HS-27A (cell line): ENCODE measurements at regions not wholly inside any gene's neighbourhood (a gene's known extent, or its start where the extent isn't known, plus 50 kb on each side); places are given as distances from the start of the nearest gene placed in this dataset.

Source experiments
- DNase-seq: peaks from one replicate; pipeline ENCODE4 v3.0.0-alpha.2; 2012; ENCODE audit warnings: low read depth, missing footprints

DNA sequence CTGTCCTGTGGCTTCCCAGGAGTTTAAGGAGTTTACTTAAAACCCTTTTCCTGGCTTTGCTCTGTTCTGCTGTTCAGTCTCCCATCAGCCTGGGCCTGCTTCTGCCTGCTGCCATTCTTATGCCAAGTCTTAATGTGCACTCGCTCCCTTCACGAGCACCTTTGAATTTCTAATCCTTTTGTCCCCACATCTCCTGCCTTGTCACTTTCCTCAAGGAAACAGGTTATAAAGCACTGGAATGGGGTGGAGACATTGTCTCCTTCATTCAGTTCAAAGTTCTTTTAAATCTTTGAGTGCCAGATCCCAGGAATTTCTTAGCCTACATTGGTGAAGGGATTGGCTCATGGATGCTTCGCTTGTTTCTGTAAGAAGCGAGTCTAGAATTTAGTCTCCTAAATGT, 87.2 kb upstream of the LIFR start:
- DNase-seq: no peak

DNA sequence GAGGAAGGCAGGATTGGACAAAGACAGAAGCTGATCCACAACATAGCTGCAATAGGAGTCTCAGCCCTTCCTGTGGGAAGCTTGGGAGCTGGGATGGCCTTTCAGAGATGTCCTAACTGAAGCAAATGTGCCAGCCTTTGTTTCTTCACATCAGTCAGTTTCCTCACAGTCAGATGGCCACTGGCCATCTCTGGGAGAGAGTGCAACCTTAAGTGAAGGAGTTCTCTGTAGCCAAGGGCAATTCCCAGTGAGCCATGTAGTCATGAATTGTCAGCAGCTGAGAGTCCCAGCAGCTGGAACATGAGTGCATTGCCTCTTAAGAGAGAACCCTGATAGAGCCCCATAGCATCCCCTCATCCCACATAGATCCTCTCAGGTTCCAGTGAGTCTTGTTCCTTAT, 89.1 kb upstream of the LIFR start:
- DNase-seq: no peak

DNA sequence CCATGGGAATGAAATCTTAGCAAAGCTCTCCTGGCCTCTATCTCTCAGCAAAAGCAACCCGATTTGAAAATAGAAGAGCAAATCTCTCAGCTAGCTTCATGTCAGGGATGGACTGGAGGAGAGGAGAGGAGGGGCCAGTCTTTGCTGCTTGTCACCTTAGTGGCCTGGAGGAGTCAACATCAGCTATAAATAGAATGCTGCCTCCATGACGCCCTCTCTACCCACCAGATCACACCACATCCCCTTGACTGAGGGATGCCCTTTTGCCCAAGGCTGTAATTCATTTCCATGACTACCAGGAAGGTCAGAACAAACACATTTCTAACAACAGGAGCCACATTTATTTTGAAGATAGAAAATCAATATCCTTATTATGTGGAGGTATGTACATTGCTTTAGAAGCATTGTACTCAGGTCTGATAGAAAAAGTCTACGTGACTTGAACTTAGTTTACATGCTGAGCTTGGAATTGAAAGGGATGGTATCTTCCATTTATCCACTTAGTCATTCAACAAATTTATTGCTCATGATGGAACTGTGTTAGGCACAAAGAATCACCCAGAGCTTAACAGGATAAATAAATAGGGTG, 92.4 kb upstream of the LIFR start:
- no peak for DNase-seq

DNA sequence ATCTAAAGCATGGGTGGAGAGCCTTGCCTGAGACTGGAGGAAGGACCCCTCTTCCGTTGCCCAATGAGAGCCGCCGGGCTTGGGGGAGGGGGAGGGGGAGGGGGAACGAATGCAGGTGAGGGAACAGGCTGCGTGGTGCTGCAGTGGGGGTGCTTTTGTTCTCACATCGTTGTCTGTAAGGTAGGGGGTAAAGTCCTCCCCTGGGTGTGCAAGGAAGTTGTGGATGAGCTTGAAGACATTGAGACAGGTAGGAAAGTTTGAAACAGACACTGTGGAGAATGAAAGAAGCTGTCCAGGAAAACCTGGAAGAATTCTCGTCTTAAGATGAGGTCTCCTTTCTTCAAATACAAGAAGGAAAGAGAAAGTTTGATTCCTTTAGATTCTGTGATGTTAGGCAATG, 94.1 kb upstream of the LIFR start:
- DNase-seq: no peak

DNA sequence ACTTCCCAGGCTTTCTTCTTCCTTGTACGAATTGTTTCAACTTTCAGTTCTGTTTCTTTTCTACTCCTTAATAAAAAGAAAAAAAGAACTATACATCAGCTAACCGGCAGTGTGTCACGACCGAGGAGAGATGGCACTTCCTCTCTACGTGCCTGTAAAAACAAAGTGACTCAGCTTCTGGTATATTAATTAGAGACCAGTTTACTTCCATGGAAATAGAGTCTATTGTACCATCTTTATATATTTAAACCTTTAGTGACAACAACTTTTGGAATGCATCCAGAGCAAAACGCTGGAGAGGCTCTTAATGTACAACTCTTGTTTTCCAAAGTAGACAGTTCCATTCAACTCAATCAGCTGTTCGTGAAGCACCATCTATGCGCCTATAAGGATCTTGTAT, 94.5 kb upstream of the LIFR start:
- no peak for DNase-seq

DNA sequence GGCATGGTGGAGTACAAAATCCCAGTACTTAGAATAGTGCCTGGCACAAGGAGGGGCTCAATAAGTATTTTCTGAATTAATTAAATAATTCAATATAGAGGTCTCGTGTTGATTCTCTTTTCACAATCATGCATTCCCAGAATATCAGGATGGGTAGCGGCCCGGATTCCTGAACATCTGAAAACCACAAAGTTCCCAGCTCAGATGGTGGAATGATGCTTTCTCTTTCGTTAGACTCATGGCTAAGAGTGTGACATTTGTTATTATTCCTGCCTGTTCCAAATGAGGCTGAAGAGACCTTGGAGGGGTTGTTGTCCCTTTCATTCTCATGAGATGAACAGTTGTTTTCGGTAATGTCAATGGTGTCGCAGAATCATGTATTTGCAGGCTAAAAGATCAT, 95.4 kb upstream of the LIFR start:
- DNase-seq: no peak

DNA sequence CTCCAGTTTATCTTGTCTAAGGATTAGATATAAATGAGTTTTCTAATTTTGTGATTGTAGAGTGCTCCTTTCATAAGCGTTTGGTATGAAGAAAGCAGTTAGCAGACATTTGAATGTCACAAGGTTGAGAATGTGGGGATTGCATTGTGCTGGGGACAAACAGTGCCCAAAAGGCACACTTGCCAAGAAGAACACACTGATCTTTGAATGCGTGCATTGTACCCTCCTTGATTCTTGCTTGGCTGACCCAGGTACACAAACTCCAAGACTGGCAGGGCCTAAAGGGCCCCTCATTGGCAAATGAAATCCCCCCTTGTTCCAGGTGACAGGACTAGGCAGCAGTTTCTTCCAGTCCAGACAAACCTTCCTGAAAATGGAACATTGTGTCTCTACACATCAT, 96.9 kb upstream of the LIFR start:
- no peak for DNase-seq

DNA sequence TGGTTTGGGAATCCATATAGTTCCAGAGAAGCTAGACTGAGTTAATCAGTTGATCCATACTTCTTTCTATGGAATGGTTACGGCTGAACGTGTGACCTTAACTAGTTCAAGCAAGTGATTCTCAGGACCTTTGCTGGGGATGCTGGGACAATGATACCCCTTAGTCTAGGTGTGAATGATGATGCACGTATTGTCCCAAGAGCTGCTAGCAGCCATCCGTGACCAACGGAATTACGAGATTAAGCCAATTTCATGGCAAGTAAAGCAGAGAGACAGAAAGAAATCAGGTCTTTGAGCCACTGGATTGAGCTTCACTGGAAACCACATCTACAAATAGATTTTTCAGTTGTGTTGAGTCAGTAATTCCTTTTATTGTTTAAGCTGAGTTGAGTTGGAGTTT, 99.2 kb upstream of the LIFR start:
- no peak for DNase-seq

DNA sequence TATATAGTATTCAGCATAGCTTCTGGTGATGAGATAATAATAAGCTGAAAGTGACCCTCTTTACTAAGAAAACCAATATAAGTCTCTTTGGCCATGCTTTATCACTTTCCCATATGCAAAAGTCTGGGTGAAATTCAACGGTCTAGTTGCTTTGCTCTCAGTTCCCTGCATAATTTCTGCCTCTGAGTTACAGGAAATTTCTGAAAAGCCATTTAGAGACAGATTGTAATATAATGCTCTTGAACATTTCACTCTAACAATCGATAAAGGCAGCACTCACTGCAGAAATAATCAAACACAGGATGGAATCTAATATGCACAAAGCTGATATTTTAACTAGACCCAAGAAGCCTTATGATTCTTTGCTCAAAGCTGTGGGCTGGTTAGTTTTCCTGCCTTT, 100.1 kb upstream of the LIFR start:
- DNase-seq: no peak

DNA sequence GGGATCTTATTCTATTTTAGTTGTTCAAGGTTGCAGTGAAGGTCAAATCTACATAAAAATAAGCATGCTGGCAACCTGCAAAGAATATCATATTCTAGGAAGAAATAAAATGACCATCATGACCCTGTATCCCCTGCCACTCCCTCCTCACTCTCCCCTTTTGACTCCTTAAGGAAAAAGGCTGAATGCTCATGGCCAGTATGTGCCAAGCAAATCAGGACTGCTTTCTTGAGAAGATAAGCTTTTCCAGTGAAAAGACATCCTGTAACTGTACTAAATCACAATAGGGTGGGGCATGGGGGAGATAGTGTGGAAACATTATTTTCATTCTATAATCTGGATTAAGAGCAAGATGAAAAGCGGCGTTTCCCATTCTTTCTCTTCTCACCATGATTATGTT, 100.6 kb upstream of the LIFR start:
- no peak for DNase-seq

DNA sequence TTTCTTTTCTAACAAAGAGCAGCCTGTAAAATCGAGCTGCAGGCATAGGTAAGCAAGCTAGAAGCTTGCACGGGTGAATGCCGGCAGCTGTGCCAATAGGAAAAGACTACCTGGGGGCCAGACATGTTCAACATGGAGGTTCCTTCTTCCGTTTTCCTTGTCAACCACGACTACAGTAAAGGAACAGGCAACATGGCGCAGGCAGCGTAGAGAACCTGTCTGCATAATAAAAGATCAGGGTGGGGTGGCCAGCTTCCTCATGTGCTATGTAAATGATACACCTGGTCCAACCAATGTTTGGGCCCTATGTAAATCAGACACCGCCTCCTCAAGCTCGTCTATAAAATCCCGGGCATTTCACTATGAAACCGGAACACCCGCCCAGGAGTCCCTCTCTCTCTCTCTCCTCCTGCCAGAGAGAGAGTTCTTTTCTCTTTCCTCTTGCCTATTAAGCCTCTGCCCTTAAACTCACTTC, 103.8 kb upstream of the LIFR start:
- DNase-seq: no peak

DNA sequence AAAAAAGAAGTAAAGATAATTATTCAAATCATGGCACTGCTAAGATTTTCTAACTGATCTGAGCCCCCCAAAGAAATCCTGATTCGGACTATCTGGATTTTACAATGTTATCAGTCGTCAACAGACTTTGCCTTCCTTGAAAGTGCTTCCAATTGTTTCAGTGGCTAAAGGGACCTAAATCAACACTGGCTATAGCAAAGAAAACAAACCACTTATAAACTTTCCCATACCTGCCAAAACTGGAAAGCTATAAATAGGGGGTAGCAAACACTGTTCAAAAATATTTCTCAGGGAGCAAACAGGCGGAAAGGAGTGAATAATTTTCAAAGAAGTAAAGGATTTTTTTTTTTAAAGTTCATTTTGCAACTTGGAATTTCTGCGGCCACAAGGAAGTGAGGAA, 105.6 kb upstream of the LIFR start:
- no peak for DNase-seq

DNA sequence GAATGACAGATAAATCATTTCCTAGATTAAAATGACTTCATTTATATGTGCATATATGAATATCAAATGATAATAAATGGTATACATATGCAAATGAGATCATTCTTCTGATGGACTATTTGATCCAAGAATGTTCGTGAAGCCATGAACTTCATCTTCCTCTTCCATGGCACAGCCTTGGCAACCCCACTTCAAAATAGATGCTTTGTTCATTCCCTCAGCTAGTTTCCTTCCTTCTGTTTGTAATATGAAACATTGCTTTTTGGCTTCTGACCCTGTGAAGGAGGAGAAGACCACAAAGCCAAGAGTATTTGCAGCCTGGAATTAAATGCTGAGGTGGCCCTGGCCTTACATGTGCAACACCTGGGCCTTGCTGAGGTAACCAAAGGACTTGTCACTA, 106.8 kb upstream of the LIFR start:
- DNase-seq: no peak

DNA sequence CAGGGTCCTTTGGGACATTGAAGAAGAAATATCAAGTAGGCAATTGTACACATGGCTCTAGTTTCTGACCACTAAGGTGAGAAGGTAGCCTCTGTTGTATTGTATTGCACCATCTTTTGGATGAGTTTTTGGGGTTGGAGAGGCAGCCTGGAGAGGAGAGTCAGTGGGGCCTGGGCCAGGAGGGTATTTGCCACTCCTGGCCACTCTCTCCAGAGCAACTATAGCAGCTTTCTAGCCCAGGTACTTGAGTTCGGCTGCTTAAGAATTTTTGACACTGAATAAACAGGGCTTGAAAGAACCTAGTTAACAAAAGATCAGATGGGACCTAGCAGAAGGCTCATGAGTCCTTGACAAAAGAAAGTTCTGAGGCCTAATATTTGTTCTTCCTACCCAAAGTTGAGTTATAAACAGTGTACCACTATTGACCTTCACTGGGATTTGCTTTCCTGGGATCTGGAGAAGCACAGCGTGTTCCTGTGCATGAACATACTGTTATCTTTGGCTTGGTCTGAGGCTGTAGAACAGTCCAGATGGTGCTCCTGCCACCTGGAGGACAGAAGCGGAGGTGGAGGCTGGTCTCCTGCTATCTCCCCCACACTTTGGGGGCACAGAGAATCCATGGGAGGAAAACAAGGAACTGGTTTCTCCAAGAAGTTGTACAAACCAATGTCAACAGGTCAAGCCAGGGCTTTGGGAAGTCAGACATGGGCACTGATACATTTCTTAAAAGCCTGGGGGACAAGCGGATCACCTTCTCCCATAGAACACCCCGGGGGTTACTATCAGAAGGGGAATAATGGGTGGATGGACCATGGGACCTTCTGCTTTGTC, 110.4 kb upstream of the LIFR start:
- no peak for DNase-seq

DNA sequence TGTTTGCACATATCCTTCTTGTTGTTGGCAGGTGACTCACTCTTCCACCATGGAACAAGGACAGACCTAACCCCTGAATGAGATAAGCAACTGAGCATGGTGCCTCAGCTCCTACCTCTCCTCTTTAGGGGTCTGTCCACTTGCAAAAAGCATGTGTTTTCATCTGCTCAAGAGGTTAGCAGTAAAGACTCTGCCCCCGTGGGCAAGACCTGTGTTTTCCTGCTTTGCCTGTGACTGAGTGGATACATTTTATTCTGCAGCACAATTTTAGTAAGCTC, 111.0 kb upstream of the LIFR start:
- DNase-seq: no peak

DNA sequence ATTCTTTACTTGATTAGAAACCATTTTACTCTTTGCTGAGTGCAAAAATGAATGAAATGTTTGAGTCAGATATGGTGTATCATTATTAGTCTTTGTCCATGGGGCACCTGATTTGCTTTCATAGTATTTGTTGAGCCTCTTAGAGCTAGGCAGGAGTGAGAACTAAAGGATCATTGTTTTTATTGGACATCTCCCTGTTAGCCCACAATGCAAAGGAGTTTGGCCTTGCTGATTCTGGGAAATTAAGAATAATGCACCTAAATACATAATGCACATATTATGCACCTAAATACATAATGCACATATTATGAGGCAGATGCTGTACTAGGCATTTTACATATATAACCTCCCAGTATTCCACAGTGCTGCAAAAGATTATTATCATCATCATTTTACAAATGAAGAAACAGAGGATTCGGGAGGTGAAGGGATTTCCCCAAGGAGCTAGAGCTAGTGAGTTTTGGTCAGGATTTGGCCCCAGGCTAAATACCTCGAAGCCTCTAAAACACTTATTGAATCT, 113.0 kb upstream of the LIFR start:
- DNase-seq: no peak

DNA sequence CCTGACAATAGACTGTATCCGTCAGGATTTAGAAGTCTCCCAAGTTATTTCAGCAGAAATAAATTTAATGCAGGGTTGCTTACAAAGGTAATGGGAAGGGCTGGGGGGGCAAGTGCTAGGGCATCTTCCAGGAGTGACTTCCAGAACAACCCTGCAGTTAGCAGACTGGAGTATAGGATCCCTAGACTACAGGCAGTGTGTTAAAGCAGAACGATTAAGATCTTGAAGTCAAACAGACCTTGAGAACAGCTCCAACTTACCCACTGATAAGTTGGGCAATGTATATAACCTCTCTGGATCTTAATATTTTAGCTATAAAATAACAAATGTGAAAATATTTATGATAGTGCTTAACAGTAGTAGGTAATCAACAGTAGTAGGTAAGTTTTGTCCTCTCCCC, 113.6 kb upstream of the LIFR start:
- no peak for DNase-seq

DNA sequence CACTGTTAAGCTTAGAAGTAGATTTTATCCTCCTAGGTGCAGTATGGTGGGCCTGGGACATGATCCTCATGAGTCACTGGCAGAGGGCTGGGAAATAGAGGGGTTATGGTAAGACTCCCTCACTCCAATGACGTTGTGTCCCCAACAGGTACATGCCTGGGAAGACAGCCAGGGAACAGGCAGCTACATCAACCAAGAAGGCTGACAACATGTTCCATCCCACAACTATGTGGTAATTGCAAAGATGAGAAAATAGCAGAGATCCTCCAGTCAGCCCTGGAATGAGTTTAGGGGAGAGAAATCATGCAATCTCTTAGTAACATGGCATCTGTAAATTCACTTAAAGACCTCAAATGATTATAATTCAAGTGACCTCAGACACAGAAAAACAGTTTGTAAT, 114.4 kb upstream of the LIFR start:
- DNase-seq: no peak

DNA sequence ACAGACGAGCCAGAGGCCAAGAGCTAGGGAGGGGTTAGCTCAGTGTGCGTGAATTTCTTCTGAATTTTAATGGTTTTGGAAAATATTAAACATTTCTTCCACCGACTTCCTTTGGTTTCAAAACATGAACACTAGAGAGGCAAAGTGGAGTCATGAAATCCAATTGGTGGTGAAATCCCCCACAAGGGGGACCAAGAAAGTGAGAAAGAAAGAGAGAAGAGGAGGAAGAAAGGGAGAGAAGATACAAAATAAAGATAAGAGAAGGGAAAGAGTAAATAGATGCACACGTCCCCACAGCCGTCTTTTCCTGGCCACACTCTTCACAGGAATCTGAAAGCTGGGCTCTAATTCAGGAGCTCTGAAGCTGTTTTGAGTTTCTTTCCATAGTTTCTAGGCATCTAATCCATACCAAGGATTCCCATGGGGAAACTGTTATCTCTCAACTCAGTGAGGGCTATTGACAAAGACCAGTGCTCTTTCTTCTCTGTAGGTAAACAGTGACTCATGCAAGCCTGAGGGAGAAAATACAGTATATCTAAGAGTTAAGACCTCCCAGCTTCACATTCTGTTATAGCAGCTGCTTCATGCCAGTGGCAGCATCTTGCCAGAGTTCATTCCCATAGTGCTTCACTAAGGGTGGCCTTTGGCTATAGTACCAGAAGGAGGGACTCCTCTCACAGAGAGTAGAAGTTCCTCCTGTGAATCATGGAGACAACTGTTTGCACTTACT, 115.8 kb upstream of the LIFR start:
- no peak for DNase-seq

DNA sequence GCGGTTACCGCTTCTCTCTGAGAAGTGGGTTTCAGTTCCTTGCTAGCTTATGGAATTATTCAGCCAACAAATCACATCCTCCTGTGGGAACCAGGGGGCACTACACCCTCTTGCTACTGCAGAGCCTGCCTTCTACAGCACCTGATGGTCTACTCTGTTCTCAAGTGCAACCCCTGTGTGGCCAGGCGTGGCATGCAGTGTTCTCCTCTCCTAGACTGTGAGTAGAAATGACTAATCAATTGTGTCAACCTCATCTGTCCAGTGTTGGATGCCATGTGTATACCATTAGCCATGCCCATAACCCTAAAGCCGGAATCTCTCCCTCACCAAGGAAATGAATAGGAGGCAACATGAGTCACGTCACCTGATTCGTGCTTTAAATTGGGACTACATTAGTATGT, 117.2 kb upstream of the LIFR start:
- no peak for DNase-seq

DNA sequence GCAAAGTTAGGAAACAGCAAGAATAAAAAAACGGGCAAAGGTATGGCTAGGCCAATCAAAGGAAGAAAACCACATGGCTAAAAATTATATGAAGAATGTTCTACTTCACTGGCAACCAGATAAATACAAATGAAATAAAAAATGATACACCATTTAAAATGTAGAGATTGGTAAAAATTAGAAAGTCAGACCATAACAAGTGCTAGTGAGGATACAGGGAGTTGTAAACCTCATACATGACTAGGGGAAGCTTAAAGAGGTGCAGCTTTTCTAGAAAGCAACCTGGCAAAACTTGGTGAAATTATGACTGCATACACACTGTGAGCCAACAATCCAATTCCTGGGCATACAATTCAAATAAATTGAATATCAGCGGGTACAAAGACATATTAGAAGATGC, 119.0 kb upstream of the LIFR start:
- no peak for DNase-seq

DNA sequence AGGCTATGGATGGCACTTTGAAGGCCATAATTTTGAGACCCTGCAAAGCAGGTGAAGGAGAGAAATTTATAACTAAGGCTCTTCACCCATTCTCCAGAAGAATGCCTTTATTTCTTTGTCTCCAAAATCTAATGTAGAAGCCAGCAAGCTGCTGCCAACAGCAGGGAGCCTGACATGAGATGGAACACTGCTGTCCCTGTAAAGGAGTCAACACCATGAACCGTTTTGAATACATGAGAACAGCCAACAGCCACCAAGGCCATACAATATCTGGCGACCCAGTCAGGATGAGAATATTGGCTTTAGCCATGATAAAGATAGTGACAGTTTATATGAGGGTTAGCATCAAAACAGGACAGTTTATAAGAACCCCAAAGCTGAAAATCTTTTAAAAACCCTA, 121.2 kb upstream of the LIFR start:
- DNase-seq: no peak

DNA sequence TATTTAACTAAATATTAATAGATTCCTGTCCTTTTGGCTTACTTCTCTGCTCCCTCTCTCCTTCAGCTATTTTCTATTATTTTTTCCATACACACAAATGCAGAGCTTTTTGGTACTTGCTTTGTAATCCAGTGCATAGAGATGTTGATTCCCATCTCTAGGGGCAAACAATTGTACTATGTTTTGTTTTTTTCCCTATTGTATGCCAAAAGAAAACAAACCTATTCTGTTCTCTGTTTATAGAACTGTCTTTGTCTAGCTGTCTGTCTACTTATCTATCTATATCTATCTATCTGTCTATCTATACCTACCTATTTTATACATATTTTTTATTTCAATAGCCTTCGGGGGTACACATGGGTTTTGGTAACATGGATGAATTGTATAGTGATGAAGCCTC, 121.6 kb upstream of the LIFR start:
- DNase-seq: no peak
